ENCODE measurements at regions not wholly inside any gene's neighbourhood (a gene's known extent, or its start where the extent isn't known, plus 50 kb on each side); places are given as distances from the start of the nearest gene placed in this dataset.
A peak's percentile ranks its signal among the peaks of the same experiment; 100 is the strongest.

DNA sequence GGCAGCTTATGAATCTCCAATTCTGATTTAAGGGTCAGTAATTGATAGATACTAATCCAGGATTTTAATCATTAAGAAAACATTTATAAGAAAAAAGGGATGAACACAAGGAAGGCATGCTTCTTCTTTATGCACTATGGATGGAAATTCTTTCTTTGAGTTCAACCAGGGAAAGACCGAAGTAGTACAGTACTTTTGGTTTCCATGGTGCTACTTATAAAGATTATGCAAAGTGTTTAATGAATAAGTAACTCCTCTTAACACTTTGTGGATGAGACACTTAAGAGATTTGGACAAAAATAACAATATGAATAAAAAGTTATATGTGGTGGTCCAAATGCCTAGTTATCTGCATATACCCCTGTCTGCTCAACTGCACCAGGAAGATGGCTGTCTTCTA is 666.5 kb upstream of the FANCL start:
- no peak for DNase-seq (ENCODE audit: low spot score)

DNA sequence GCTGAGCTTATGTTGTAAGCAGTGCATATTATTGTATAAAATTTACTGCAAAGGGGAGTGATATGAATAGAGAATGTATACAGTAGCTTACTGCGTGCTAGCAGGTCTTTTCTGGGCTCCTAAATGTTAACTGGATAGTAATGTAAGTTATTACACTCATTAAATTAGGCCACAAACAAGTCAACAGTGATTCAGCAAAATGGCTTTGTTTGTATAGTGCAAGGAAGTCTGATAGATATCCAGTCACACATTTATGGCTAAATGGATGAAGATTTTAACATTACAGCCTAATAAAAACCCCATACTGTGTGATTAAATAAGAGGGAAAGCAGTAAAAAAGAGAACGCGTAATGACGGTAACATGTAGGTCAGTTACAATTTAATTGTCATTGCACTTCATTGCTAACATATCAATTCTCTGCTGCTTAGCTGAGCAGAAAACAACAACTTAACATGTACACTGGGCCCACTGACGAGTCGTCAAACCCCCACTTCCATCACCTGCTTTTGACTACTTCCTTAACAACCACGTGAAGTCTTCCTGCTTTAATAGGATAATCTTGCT is 665.0 kb upstream of the FANCL start:
- peak; percentile 31 for DNase-seq (ENCODE audit: low spot score)

DNA sequence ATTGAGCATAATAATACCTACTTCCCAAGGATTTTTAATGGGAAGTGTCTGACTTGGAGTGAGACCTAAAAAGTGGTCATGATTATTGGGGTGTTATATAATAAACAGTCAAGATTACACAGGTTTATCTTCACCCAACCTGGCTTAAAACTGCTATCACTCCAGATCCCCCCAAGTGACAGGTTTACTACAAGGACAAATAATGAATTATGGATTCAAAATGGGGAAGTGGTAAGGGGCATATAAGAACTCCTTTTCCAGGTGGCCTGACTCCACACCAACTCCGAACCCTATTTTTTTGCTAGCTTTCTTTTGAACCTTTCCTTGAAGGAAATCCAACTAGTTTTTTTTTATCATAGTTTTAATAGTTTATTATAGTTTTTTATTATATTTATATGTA is 663.0 kb upstream of the FANCL start:
- no peak for DNase-seq (ENCODE audit: low spot score)

DNA sequence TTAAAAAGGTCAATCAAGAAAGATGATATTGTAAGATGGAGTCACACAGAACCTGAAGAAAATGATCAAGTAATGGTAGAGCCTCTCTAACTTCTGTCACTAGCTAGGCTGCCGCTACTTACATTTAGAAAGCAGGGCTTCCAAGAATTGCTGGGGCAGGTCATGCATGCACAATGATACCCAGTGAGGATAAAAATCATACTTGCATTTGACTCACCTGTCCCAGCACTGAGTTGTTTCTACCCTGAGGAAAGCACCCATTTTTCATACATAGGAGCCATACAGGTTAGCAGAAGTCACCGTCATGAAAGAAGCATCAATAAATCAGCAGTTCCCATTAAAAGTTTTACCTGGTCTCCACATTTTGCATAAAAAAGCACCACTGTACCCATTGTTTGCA is 662.3 kb upstream of the FANCL start:
- no peak for DNase-seq (ENCODE audit: low spot score)

DNA sequence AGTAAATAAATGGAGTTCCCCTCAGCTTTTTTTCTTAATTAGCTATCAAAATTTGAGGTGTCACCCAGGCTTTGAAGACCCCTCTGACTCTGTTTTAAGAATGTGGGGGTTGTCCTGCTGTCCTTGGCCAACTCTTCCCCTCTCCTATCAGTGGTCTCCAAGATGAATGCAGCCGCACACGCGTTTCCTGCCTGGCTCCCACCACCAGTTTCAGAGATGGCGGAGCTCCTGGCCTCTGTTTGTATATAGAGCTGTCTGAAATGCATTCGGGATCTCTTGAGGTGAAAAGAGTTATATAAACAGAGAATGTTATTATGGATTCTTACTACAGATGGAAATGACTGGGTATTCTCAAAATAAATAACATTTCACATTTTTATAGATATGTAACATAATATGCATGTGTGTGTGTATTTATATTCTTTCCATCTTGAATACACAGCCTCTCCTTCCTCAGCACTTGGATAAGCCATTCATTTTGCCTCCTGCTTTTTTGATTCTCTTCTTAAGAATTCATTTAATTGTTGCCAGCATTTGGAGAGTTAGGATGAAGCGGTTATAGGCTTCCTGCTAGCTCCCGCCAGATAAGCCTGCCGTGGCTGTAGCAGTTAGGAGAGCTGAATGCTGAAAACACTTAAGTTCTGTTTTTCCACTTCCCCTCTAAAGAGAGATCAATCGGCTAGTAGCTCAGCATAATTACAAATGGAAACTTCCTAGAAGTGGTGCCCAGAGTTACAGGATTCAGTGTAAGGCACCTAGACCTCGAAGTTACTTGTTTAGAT is 659.3 kb upstream of the FANCL start:
- DNase-seq (ENCODE audit: low spot score): no peak

DNA sequence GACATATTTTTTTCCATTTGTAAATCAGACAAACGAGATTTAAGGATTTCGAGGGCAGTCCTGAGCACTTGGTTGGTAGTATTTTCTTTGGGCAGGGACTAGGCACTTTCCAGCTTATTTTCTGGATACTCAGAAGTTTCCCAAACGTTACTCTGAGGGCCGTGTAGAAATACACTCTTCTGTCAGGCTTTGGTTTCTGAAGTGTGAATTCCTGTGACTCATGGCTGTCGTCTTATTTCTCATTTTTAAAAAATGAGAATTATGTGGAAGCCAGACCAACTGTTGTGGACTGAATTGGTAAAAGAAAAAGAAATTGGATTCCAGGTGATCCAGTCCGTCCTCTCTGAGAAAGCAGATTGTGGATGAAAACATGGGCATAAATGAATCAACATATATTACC is 658.6 kb upstream of the FANCL start:
- DNase-seq (ENCODE audit: low spot score): no peak

DNA sequence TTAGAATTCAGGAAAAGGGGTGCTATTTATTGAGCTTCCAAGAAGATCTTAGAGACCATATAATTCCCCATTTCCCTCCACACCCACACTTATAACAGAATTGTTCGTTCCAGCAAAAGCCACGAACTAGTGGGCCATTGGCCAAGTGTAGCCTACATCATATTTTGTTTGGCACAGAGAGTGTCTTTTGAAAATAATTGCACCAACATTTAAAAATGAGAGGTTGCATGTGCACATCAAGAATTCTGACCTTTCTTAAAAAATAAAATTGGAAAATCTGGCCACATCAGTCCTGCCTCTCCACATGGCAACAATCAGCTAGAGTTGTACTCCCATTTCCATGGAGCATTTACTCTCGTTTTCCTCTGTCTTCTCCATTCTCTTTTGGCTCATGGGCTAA is 655.5 kb upstream of the FANCL start:
- DNase-seq (ENCODE audit: low spot score): no peak

DNA sequence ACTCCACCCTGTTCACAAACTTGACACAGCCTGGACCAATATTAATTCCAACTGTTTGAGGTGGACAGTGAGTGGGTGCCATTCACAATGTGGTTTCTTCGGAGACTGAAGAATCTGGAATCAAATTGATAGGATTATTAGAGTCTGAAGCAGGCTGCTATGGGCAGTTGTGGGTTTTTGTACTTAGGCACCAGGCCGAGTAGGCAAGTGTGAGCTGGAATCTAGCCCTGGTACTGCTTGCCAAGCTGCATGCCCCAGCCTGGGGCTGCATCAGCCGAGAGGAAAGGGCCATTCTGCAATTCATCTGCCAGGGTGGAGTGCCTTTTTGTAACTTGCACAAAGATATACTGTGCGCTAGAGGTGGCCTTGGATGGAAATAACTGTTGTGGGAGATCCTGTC is 654.7 kb upstream of the FANCL start:
- no peak for DNase-seq (ENCODE audit: low spot score)

DNA sequence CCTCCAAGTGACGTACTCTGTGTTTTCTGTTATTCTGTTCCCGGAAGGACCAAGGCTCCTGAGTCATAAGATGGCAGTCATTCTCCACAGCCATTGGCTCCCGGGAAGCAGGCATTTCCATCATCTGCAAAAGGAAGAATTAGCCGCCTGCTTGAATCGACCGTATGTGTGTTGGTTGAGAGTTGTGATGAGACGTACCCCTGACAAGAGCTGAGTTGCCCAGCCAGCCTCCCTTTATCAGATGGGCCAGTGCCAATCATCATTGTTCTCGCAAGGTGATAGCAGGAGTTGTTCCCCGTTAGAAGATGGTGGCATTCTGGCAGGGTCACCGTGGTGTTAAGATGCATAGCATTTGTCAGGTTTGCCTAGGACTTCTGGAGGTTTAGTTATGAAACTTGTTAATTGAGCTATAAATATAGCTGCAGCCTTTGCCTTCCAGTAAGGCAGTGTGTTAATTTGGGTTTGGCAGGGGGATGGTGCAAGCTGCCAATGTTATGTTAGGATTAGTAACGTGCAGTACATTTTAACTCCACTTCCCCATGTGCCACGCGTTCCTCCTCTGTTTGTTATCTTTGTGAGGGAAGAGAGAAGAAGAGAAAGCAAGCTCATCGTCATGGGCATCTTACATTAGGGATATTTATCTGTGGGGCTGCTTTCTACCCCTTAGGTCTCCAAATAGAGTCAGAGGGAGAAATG is 652.7 kb upstream of the FANCL start:
- DNase-seq (ENCODE audit: low spot score): no peak

DNA sequence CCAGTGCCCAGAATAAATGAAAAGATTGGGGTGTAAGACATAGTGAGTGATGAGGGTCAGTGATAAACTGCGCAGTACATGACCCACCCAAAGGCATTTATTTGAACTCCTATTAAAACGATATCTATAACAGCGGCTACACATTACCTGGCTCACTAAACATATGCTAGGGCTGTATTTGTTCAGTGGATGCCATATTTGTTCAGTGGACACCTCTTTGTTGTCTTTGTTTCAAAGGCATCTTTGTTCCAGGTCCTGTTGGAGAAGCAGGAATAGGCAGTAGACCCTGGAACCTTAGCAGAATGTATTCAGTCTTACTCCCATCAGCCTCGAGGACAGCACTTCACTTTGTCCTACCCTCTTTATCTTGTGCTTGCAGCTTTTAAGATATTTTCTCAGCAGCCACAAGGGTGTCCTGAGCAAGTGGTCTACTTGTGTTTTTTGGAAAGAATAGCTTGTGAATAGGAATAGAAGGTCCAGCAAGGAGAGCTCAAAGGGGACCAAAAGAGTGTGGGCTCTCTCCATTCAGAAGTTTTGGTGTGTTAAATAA is 650.8 kb upstream of the FANCL start:
- DNase-seq (ENCODE audit: low spot score): no peak

DNA sequence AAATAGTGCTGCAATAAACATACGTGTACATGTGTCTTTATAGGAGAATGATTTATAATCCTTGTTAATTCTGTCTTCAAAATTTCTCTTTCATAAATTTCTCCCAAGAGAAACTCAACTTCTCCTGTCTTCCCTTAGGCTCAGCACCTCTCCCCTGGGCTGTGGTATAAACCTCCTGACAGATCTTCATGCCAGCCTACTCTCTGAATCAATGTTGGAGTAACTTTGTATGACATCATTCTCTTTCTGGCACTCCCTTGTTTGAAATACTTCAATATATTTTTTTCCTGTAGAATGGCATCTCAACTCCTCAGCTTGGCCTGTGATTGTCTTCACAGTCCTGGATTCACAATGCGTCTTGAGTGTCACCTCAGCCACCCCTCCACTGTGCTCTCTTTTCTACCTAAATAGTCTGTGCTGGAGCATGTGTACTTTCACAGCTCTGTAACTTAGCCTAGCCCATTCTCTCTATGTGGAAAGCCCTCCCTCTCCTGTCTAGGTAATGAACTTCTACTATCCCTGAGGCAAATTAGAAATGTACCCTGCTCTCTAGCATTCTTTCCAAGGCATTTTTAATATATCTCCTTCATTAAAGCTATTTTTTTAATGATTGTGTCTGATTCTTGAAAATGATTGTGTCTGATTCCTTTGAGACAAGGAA is 649.9 kb upstream of the FANCL start:
- DNase-seq (ENCODE audit: low spot score): peak; percentile 14

DNA sequence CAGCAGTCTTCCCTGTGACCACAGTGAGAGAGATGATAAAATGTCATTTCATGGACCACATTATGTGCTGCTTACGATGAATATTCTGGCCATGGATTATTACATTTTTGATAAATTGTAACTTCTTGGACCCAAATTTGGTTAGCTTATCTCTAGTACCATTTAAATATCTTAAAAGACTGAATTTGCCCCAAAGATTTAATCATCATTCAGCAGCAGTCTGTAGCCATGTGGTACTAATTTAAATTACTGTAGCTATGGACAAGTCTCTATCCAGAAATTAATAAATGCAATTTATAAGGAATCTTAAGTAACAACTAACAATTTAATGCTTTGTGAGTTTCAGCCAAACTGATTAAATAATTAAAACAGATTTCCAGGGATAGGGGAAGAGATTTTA is 644.9 kb upstream of the FANCL start:
- DNase-seq (ENCODE audit: low spot score): no peak

DNA sequence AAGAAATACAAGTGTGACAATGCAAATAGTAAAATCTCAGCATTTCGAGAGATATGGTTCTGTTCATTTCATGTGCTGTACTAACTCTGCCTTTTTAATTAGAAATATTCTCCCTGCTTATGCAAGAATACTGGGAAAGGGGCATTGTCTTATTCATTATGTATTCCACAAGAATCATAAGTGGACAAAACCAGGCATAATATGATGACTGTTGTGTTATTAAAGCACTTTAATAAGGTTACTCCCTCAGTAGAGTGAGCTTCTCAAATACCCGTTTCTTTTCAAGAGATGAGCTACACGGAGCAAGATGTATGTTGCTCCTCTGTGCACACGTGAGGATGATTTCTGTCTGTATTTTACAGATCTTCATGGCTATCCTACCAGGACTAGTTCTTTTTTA is 638.7 kb upstream of the FANCL start:
- DNase-seq (ENCODE audit: low spot score): no peak

DNA sequence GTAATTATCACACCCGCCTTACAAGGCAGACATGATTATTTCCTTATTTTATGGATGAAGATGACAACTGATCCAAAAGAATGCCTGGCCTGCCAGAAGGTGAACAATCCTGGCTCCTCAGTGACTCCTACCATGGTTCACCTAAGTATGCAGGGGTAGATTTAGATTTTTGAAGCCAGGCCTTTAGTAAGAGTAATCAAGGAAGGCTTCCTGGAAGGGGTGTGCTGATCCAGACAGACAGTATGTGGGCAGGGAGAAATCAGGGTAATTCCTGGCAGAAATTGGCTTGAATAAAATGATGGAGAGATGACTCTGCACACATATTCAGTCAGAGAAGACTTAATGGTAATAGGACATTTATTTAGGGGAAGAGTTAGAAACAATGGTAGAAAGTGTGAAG is 637.7 kb upstream of the FANCL start:
- no peak for DNase-seq (ENCODE audit: low spot score)

DNA sequence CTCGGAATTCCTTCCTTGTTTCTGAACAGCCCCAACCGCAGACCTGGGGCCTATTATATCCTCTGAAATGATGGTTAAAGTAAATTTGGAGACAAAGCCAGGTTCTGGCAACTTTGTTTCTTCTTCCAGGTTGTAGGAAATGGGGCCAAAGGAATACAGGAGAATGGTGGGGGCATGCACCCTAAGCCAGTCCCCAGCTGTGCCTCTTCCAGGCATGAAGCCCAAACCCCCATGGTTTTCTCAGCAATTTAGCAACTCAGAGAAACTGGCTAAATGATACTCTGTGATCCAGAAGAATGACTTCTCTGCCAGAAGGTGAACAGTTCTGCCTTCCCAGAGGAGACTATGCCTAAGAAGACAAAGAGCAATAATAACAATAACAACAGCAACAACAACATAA is 635.0 kb upstream of the FANCL start:
- DNase-seq (ENCODE audit: low spot score): no peak

DNA sequence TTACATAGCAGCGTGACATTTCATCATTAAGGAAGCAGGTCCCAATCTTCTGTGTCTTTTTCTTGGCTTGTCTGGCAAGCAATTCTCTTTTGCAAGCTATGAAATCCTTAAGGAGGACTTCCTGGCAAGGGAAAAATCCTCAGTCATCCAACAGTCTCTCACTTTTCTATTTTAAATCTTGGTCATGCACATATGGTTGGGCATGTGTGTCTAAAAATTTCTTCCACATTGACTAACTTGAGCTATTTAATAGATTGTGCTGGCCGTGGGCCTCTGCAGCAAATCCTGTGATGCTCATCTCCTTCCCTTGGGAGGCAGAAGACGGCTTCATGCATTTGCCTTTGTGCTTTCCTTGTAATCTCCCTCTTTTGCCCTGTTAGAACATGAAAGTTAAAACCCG is 634.3 kb upstream of the FANCL start:
- DNase-seq (ENCODE audit: low spot score): no peak

DNA sequence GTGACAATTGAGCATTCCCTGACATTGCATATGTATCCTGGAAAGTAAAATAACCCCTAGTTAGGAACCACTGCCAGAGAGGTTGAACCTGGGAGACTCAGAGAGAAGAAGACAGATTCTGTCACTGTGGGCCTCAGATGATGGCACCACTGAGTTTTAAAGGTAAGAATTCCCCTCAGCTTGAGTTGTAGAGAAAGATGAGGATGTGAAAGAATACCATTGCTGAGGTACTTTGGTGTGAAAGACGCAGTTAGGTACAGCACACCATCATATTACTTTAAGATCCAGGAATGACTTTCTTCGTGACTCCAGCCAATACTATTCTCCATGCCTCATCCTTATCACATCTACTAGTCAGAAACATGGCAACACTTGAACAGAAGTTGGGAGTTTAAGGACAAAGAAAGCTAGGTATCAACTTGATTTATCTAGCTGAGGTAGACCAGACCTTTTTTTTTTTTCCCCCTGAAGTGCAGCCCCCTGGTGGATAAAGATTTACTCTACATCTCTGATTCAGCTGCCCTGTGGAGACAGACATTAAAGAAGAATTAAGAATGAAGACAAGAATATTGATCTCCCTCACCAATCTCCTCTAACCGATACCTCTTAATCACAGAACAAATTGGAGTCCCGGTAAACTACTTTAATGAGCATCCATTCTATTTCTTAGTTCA is 630.5 kb upstream of the FANCL start:
- DNase-seq (ENCODE audit: low spot score): no peak

DNA sequence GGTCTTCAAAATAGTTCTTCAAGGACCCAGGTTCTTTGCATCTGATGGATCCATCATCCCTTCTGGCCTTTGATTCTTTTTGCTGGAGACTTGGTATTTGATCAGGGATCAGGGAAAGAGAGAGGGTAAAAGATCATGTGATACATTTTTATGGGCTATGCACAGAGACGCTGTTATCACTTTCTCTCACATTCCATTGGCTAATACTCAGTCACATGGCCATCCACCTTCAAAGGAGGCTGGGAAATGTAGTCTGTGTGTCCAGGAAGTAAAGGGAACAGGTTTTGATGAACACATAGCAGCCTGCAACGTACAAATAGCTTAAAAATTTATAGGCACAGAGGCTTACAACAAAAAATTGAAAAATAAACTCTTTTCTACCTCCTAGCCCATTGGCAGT is 629.6 kb upstream of the FANCL start:
- DNase-seq (ENCODE audit: low spot score): no peak

DNA sequence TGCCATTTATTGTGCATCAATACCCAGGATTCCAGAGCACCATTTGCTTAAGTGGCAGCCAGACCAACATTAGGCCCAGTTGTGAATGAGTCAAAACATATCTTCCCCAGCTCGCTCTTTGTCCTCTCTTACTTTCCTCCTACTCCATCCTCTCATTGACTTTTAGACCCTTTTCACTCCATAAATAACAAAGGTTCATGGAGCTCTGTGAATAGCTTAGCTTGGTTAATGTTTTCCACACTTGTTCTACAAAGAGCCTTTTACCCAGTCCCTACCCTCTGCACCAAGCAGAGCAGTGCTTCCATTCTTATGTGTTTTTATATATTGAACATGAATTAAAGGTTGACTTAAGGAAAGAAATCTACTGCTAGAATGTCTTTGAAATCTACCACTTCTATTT is 625.8 kb upstream of the FANCL start:
- no peak for DNase-seq (ENCODE audit: low spot score)

DNA sequence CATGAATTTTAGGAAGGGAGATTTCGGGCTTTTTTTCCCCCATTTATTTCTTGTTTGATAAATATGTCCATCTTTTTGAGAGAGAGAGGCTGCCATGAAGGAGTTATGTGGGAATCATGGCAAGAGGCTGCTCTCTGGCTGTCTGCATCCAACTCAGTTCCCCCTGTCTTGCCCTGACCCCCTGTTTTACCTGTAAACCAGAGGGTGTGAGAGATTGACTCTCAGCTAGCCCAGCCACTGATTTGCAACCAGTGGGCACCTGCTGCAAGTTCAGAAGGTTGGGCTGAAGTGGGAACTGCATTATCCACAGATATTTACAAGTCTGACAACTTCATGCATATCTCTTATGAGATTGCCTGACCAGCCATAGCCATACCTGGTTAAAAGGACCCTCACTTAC is 625.4 kb upstream of the FANCL start:
- DNase-seq (ENCODE audit: low spot score): no peak

DNA sequence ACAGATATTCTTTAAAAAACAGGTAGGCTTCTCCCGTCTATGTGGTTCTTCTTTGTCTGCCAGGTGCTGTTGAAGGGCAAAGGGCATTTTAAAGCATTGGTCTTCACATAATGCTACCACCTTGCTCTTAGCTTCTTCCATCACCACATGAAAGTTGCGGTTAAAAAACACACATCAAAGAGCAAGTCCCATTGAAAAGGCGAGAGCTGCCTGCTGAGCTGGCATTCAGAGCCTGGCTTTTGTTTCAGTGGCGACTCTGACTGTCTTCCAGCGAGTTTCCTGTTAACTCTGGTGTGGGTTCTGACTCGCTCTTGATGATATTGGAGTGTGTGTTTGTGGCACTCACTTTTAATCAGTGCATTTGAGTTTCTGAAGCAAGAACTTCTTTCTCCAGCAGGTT is 624.9 kb upstream of the FANCL start:
- DNase-seq (ENCODE audit: low spot score): peak; percentile 99

DNA sequence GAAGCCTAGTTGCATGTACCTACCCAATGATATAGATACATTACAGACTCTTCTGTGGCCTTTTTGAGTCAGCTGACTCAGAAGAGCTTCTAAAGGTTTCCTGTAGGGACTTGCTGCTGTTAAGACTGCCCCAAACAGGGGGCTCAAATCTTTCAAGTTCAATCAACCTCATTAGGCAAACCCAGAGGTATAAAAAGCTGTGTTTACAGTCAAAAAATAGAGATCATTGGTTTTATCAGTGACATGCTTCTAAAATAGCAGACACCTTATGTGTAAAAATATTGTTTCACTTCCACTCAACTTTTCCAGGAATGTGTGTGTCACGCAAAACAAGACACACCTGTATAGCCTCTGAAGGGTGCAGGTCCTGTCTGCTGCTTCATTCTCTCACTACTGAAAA is 624.3 kb upstream of the FANCL start:
- DNase-seq (ENCODE audit: low spot score): peak; percentile 76
